ENCODE measurements at regions not wholly inside any gene's neighbourhood (a gene's known extent, or its start where the extent isn't known, plus 50 kb on each side); places are given as distances from the start of the nearest gene placed in this dataset.

- DNase-seq: no peak
- Mint-ChIP-seq H3K4me1 (peaks cover 7% of the 10 kb centered on the region), H3K9me3 (no peaks in the 10 kb centered on the region), H3K4me3 (no peak overlapping the region), H3K27ac (no peak overlapping the region), H3K36me3 (ENCODE audit: low read depth) (no peaks in the 10 kb centered on the region), H3K27me3 (ENCODE audit: insufficient read depth) (no peaks in the 10 kb centered on the region)
- H3K9me3 ChIP-seq (ENCODE audit: control insufficient read depth, low read length): no peaks in the 10 kb centered on the region
- no peak overlapping the region for H3K27ac ChIP-seq (ENCODE audit: low read depth, low read length)
- no peak overlapping the region for H3K9ac ChIP-seq (ENCODE audit: extremely low read depth, low read length, poor library complexity, severe bottlenecking)
- peaks cover 6% of the 10 kb centered on the region for H3K4me1 ChIP-seq (ENCODE audit: control insufficient read depth, insufficient read depth, low read length)
- H3K27me3 ChIP-seq (ENCODE audit: control insufficient read depth, insufficient read depth, low read length, poor library complexity, severe bottlenecking): no peaks in the 10 kb centered on the region
- H3K4me3 ChIP-seq (ENCODE audit: low read length): no peak overlapping the region
- no peak for TF ChIP-seq CTCF (conservative IDR thresholded peaks at IDR 0.05)
- no peaks in the 10 kb centered on the region for H3K36me3 ChIP-seq (ENCODE audit: control insufficient read depth, insufficient read depth, low read length)
Observed at GRCh38 chr4:163773940-163774339, 279.4 kb downstream of the TMA16 start.

DNA sequence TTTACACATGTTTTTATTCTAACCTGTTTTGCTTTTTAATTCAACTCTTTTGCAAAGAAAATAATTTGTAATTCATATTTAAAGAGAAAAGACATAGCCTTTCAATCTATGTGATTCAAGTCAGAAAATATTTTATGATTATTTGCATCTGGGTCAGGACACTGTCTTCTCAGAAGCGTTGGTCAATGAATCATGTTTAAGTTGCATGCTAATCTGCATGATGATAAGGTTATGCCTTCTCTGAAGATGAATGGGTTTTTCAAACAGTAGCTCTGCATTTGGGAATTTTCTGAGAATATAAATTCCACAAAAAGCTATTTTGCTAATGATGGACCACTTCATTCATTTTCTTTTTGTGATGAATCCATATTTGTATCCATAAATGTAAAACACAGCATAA lies 282.5 kb downstream of the TMA16 start:
- no peak for TF ChIP-seq CTCF (conservative IDR thresholded peaks at IDR 0.05)
- no peaks in the 10 kb centered on the region for H3K36me3 Mint-ChIP-seq (ENCODE audit: low read depth)
- Histone ChIP-seq H3K27me3 (ENCODE audit: control insufficient read depth, insufficient read depth, low read length, poor library complexity, severe bottlenecking) (no peaks in the 10 kb centered on the region), H3K36me3 (ENCODE audit: control insufficient read depth, insufficient read depth, low read length) (no peaks in the 10 kb centered on the region), H3K9me3 (ENCODE audit: control insufficient read depth, low read length) (no peaks in the 10 kb centered on the region), H3K4me3 (ENCODE audit: low read length) (no peak overlapping the region), H3K4me1 (ENCODE audit: control insufficient read depth, insufficient read depth, low read length) (peaks cover 3% of the 10 kb centered on the region), H3K9ac (ENCODE audit: extremely low read depth, low read length, poor library complexity, severe bottlenecking) (no peak overlapping the region), H3K27ac (ENCODE audit: low read depth, low read length) (no peak overlapping the region)
- no peaks in the 10 kb centered on the region for H3K27me3 Mint-ChIP-seq (ENCODE audit: insufficient read depth)
- DNase-seq: no peak
- 89 to 92% methylated on average over 1 of the region's 1 CpG for WGBS, 2 experiments (ENCODE audit: insufficient coverage in 1 of 2, insufficient read length in 1 of 2)
- H3K9me3 Mint-ChIP-seq: no peaks in the 10 kb centered on the region
- H3K4me3 Mint-ChIP-seq: no peak overlapping the region
- no peak overlapping the region for H3K27ac Mint-ChIP-seq
- H3K4me1 Mint-ChIP-seq: peaks cover 7% of the 10 kb centered on the region

GRCh38 chr4:163781726-163782125 lies 287.2 kb downstream of the TMA16 start:
- Histone ChIP-seq H3K36me3 (ENCODE audit: control insufficient read depth, insufficient read depth, low read length) (no peaks in the 10 kb centered on the region), H3K27me3 (ENCODE audit: control insufficient read depth, insufficient read depth, low read length, poor library complexity, severe bottlenecking) (no peaks in the 10 kb centered on the region), H3K9ac (ENCODE audit: extremely low read depth, low read length, poor library complexity, severe bottlenecking) (no peak overlapping the region), H3K4me3 (ENCODE audit: low read length) (no peak overlapping the region), H3K27ac (ENCODE audit: low read depth, low read length) (no peak overlapping the region), H3K9me3 (ENCODE audit: control insufficient read depth, low read length) (no peaks in the 10 kb centered on the region), H3K4me1 (ENCODE audit: control insufficient read depth, insufficient read depth, low read length) (no peaks in the 10 kb centered on the region)
- Mint-ChIP-seq H3K4me1 (no peaks in the 10 kb centered on the region), H3K9me3 (no peaks in the 10 kb centered on the region), H3K27me3 (ENCODE audit: insufficient read depth) (no peaks in the 10 kb centered on the region), H3K36me3 (ENCODE audit: low read depth) (no peaks in the 10 kb centered on the region), H3K27ac (no peak overlapping the region), H3K4me3 (no peak overlapping the region)
- no peak for TF ChIP-seq CTCF (conservative IDR thresholded peaks at IDR 0.05)
- 93% methylated on average over 2 of the region's 2 CpGs; no CpG with 5 or more reads in 1 of the 2 experiments for WGBS, 2 experiments (ENCODE audit: insufficient coverage in 1 of 2, insufficient read length in 1 of 2)
- DNase-seq: no peak
